Activated CD8-positive, alpha-beta T cell treated with anti-CD3 and anti-CD28 coated beads for 36 hours (primary cell): ENCODE measurements at regions not wholly inside any gene's neighbourhood (a gene's known extent, or its start where the extent isn't known, plus 50 kb on each side); places are given as distances from the start of the nearest gene placed in this dataset.

ENCODE experiments used
- ATAC-seq: fragments of 200-7000 bp; cut with Tn5 transposase; one replicate; pipeline ENCODE4 v1.10.0; 2021; ENCODE audit warnings: mild to moderate bottlenecking, moderate library complexity
- CTCF ChIA-PET: fragments of 350-600 bp; sonication (Branson Sonifier 250); formaldehyde crosslinking; loops from one replicate; lab custom pipeline; 2021; ENCODE audit warnings: antibody characterized with exemption; lab: Charles Lee
- POLR2A ChIA-PET: fragments of 350-600 bp; sonication (Branson Sonifier 250); formaldehyde crosslinking; loops from one replicate; lab custom pipeline; 2021; ENCODE audit warnings: antibody characterized with exemption; lab: Charles Lee
- DNase-seq: peaks from one replicate; pipeline ENCODE4 v3.0.0-alpha.2; 2020
- H3K27ac Mint-ChIP-seq: one replicate; pipeline ENCODE4 v1.8.0; 2021; ENCODE audit warnings: mild to moderate bottlenecking, mixed read lengths
- H3K27me3 Mint-ChIP-seq: one replicate; pipeline ENCODE4 v1.8.0; 2021; ENCODE audit warnings: mixed read lengths
- H3K36me3 Mint-ChIP-seq: one replicate; pipeline ENCODE4 v1.8.0; 2021; ENCODE audit warnings: low read depth, mixed read lengths
- H3K4me1 Mint-ChIP-seq: one replicate; pipeline ENCODE4 v1.8.0; 2021; ENCODE audit warnings: low read depth, mixed read lengths
- H3K4me3 Mint-ChIP-seq: one replicate; pipeline ENCODE4 v1.8.0; 2021; ENCODE audit warnings: mild to moderate bottlenecking, moderate library complexity, mixed read lengths
- H3K9me3 Mint-ChIP-seq: one replicate; pipeline ENCODE4 v1.8.0; 2021; ENCODE audit warnings: mixed read lengths
- CTCF ChIP-seq: fragments of 200-600 bp; IDR thresholded peaks from one replicate; pipeline ENCODE4 v1.8.0; 2022; ENCODE audit warnings: antibody characterized with exemption, mild to moderate bottlenecking
- intact Hi-C: fragments of 100-400 bp; cut with micrococcal nuclease; formaldehyde crosslinking; loops from one replicate; pipeline ENCODE4 v1.10.0; 2022

GRCh38 chr13:84812789-84813188 lies 930.5 kb upstream of the SLITRK1 start:
- no peak overlapping the region for H3K4me3 Mint-ChIP-seq
- no peak for DNase-seq
- no peak for TF ChIP-seq CTCF
- intact Hi-C loops: no loop called here
- H3K4me1 Mint-ChIP-seq: no peaks in the 10 kb centered on the region
- H3K27ac Mint-ChIP-seq: no peak overlapping the region
- H3K36me3 Mint-ChIP-seq: no peaks in the 10 kb centered on the region
- CTCF ChIA-PET: no interaction called here
- H3K9me3 Mint-ChIP-seq: no peaks in the 10 kb centered on the region
- POLR2A ChIA-PET: no interaction called here
- no peaks in the 10 kb centered on the region for H3K27me3 Mint-ChIP-seq
- no peak for ATAC-seq

- TF ChIP-seq CTCF: no peak
- Mint-ChIP-seq H3K27me3 (no peaks in the 10 kb centered on the region), H3K36me3 (no peaks in the 10 kb centered on the region), H3K9me3 (no peaks in the 10 kb centered on the region), H3K27ac (no peak overlapping the region), H3K4me1 (no peaks in the 10 kb centered on the region), H3K4me3 (no peak overlapping the region)
- POLR2A ChIA-PET: no interaction called here
- ATAC-seq (no peak), DNase-seq (no peak)
- CTCF ChIA-PET: no interaction called here
- intact Hi-C loops: no loop called here
These were observed 929.8 kb upstream of the SLITRK1 start for GRCh38 chr13:84812078-84812477.

- POLR2A ChIA-PET: no interaction called here
- no peaks in the 10 kb centered on the region for H3K27me3 Mint-ChIP-seq
- H3K9me3 Mint-ChIP-seq: no peaks in the 10 kb centered on the region
- no peaks in the 10 kb centered on the region for H3K36me3 Mint-ChIP-seq
- CTCF ChIA-PET: no interaction called here
- H3K4me1 Mint-ChIP-seq: no peaks in the 10 kb centered on the region
- no peak overlapping the region for H3K27ac Mint-ChIP-seq
- intact Hi-C loops: no loop called here
- no peak for DNase-seq
- no peak overlapping the region for H3K4me3 Mint-ChIP-seq
- TF ChIP-seq CTCF: no peak
- ATAC-seq: no peak
These were observed 928.5 kb upstream of the SLITRK1 start for GRCh38 chr13:84810781-84811180.

GRCh38 chr13:84802073-84802472 lies 919.8 kb upstream of the SLITRK1 start:
- intact Hi-C loops: no loop called here
- CTCF ChIA-PET: no interaction called here
- H3K9me3 Mint-ChIP-seq: no peaks in the 10 kb centered on the region

More at GRCh38 chr13:84802073-84802472, 919.8 kb upstream of the SLITRK1 start:
- H3K4me1 Mint-ChIP-seq: no peaks in the 10 kb centered on the region
- POLR2A ChIA-PET: no interaction called here
- no peaks in the 10 kb centered on the region for H3K36me3 Mint-ChIP-seq
- DNase-seq (no peak), ATAC-seq (no peak)
- no peak for TF ChIP-seq CTCF
- no peak overlapping the region for H3K27ac Mint-ChIP-seq
- H3K4me3 Mint-ChIP-seq: no peak overlapping the region
- H3K27me3 Mint-ChIP-seq: no peaks in the 10 kb centered on the region
